SK-N-SH (cell line): ENCODE measurements at regions not wholly inside any gene's neighbourhood (a gene's known extent, or its start where the extent isn't known, plus 50 kb on each side); places are given as distances from the start of the nearest gene placed in this dataset.

Experiments
- CTCF ChIP-seq: fragments of 200-600 bp; sonication (generic); IDR thresholded peaks from 2 replicates; pipeline ENCODE4 v1.6.1; 2017; ENCODE audit warnings: antibody characterized with exemption, mild to moderate bottlenecking, moderate library complexity
- EP300 ChIP-seq, 2 experiments: IDR thresholded peaks; 2 replicates each; pipeline versions ENCODE4 v1.4.0 to v1.6.1; 2012; ENCODE audit warnings: borderline replicate concordance in 1 of 2, low read depth in 1 of 2, low read length in 1 of 2
- GABPA ChIP-seq: IDR thresholded peaks from 2 replicates; pipeline ENCODE4 v1.4.0; 2012; ENCODE audit warnings: low read depth, mild to moderate bottlenecking
- IRF3 ChIP-seq: fragments of 150-350 bp; IDR thresholded peaks from 2 replicates; pipeline ENCODE4 v1.6.1; 2016; ENCODE audit warnings: mild to moderate bottlenecking, low read depth, low read length
- MAX ChIP-seq: IDR thresholded peaks from 2 replicates; pipeline ENCODE4 v1.4.0; 2012; ENCODE audit warnings: low read depth
- PBX3 ChIP-seq: IDR thresholded peaks from 2 replicates; pipeline ENCODE4; 2012
- POLR2AphosphoS5 ChIP-seq: IDR thresholded peaks from 2 replicates; pipeline ENCODE4 v1.6.1; 2012; ENCODE audit warnings: low read depth, low read length
- RFX5 ChIP-seq: IDR thresholded peaks from 2 replicates; pipeline ENCODE4 v1.6.1; 2012; ENCODE audit warnings: mild to moderate bottlenecking, improper control_type of control experiment, low read length
- ZBTB33 ChIP-seq: IDR thresholded peaks from 2 replicates; pipeline ENCODE4 v1.4.0; 2012; ENCODE audit warnings: low read depth, borderline replicate concordance

- TF ChIP-seq MAX: no peak
- TF ChIP-seq CTCF: no peak
- TF ChIP-seq GABPA: no peak
- no peak for TF ChIP-seq ZBTB33
- no peak for TF ChIP-seq RFX5
- TF ChIP-seq PBX3: no peak
- no peak for TF ChIP-seq EP300 (IDR thresholded peaks at IDR 0.05; ENCODE audit: borderline replicate concordance in 1 of 2, low read depth in 1 of 2, low read length in 1 of 2)
- no peak for TF ChIP-seq IRF3
- no peak for TF ChIP-seq POLR2AphosphoS5
Observed at GRCh38 chr9:120117081-120117480, 462.9 kb downstream of the CDK5RAP2 start.
